Testis (tissue), 2 donors: ENCODE measurements at regions not wholly inside any gene's neighbourhood (a gene's known extent, or its start where the extent isn't known, plus 50 kb on each side); places are given as distances from the start of the nearest gene placed in this dataset.

ENCODE experiments used
- CTCF ChIP-seq, 3 experiments: fragments of 450-650 bp in 2 of 3; fragments of 200-600 bp in 1 of 3; sonication (generic) in 1 of 3; IDR thresholded peaks; one replicate each; pipeline ENCODE4 v1.5.1; 2016 to 2019; ENCODE audit warnings: antibody characterized with exemption in 3 of 3, mild to moderate bottlenecking in 2 of 3, moderate library complexity in 1 of 3
- POLR2A ChIP-seq: fragments of 450-650 bp; IDR thresholded peaks from one replicate; pipeline ENCODE4 v1.6.1; 2017; ENCODE audit warnings: antibody characterized with exemption, mild to moderate bottlenecking, moderate library complexity

GRCh38 chr2:114065731-114066130 lies 175.8 kb downstream of the ACTR3 start:
- TF ChIP-seq CTCF (IDR thresholded peaks at IDR 0.05) (no peak), POLR2A (no peak)
